ENCODE measurements at regions not wholly inside any gene's neighbourhood (a gene's known extent, or its start where the extent isn't known, plus 50 kb on each side); places are given as distances from the start of the nearest gene placed in this dataset.

DNA sequence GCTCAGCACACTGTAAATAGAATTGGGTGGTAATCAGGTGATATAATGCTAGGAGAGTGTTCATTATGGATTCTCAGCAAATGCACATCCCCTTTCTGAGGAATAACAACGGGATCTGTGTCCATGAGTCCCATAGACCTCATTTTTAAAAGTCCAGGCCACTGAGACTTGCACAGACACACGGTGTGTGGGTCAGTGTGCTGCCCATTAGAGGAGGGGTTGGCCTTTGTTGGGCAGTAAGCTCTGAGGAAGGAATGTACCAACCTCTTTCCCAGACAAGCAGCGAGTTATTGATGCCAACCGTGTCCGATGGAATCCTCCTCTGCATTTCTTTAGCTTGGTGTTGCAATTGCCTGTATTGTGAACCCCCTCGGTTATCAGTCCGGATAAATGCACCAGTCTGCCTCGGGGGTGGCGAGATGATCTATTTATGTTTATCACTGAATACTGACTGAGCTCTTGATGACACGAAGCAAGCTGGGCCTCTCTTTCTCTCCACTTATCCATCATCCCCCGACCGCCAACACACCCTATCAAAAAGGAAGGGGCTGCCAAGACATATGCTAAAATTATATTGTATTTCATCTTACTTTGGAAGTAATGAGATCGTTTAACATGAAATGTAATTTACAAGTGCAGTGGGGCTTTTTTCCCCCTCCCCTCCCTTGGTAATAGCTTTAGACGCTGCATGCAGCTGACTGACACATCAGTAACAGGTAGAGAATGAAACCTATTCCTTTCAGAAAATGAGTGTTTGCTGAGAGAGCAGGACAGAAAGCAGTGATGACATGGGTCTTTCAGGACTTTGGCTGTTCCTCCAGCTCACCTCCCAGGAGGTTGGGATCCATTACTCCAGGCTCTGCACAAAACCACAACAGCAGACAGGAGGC, 126.6 kb upstream of the ST8SIA2 start:
- TF ChIP-seq FOXP2 (optimal IDR thresholded peaks at IDR 0.05; ENCODE audit: borderline replicate concordance, extremely low read depth, extremely low read length, insufficient read depth) (no peak), SIN3A (IDR thresholded peaks at IDR 0.05; ENCODE audit: borderline replicate concordance, insufficient read depth, low read length) (no peak), POLR2AphosphoS5 (IDR thresholded peaks at IDR 0.05; ENCODE audit: low read depth, low read length) (no peak), TAF1 (IDR thresholded peaks at IDR 0.05; ENCODE audit: borderline replicate concordance, insufficient read depth, low read length) (no peak)
- TF ChIP-seq, protein P1, sequence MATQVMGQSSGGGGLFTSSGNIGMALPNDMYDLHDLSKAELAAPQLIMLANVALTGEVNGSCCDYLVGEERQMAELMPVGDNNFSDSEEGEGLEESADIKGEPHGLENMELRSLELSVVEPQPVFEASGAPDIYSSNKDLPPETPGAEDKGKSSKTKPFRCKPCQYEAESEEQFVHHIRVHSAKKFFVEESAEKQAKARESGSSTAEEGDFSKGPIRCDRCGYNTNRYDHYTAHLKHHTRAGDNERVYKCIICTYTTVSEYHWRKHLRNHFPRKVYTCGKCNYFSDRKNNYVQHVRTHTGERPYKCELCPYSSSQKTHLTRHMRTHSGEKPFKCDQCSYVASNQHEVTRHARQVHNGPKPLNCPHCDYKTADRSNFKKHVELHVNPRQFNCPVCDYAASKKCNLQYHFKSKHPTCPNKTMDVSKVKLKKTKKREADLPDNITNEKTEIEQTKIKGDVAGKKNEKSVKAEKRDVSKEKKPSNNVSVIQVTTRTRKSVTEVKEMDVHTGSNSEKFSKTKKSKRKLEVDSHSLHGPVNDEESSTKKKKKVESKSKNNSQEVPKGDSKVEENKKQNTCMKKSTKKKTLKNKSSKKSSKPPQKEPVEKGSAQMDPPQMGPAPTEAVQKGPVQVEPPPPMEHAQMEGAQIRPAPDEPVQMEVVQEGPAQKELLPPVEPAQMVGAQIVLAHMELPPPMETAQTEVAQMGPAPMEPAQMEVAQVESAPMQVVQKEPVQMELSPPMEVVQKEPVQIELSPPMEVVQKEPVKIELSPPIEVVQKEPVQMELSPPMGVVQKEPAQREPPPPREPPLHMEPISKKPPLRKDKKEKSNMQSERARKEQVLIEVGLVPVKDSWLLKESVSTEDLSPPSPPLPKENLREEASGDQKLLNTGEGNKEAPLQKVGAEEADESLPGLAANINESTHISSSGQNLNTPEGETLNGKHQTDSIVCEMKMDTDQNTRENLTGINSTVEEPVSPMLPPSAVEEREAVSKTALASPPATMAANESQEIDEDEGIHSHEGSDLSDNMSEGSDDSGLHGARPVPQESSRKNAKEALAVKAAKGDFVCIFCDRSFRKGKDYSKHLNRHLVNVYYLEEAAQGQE (IDR thresholded peaks at IDR 0.05; ENCODE audit: insufficient read depth in 1 of 2, low read depth in 2 of 2, low read length in 2 of 2): no peak

DNA sequence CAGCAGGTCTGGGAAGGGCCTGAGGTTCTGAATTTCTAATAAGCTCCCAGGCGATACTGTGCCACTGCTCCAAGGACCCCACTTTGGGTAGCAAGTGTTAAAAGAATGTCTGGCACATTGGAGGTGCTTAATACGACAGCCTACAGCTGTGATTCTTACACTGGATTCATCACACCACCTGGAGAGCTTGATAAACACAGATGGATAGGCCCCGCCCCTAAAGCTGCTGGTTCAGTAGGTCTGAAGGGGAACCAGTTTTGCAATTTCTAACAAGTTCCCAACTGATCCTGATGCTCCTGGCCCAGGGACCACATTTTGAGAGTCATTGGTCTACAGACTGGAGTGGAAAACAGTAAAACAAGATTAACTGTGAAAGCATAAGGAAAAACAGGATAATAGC, 124.8 kb upstream of the ST8SIA2 start:
- no peak for TF ChIP-seq POLR2AphosphoS5 (IDR thresholded peaks at IDR 0.05; ENCODE audit: low read depth, low read length)
- no peak for TF ChIP-seq FOXP2 (optimal IDR thresholded peaks at IDR 0.05; ENCODE audit: borderline replicate concordance, extremely low read depth, extremely low read length, insufficient read depth)
- TF ChIP-seq, protein P1 (IDR thresholded peaks at IDR 0.05; ENCODE audit: insufficient read depth in 1 of 2, low read depth in 2 of 2, low read length in 2 of 2): no peak
- TF ChIP-seq TAF1 (IDR thresholded peaks at IDR 0.05; ENCODE audit: borderline replicate concordance, insufficient read depth, low read length): no peak
- no peak for TF ChIP-seq SIN3A (IDR thresholded peaks at IDR 0.05; ENCODE audit: borderline replicate concordance, insufficient read depth, low read length)

DNA sequence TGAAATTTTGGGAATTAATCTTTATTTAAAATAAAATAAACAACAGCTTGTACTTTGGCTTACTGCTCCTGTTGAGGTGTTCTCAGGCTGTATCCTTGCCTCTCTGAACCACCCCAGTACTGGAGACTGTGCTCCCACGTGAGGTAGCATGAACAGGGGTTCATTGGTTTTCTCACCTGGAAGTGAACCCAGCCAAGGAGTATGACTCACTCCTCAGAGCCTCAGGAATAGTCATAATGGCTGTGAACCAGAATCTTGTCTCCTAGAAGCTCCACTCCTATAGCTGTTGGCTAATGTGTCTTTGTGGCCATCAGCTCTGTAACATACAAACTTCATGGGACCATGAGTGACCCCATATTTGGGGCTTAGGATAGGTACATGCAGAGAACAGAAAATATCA, 122.5 kb upstream of the ST8SIA2 start:
- no peak for TF ChIP-seq POLR2AphosphoS5 (IDR thresholded peaks at IDR 0.05; ENCODE audit: low read depth, low read length)
- TF ChIP-seq FOXP2 (optimal IDR thresholded peaks at IDR 0.05; ENCODE audit: borderline replicate concordance, extremely low read depth, extremely low read length, insufficient read depth): no peak
- TF ChIP-seq SIN3A (IDR thresholded peaks at IDR 0.05; ENCODE audit: borderline replicate concordance, insufficient read depth, low read length): no peak
- no peak for TF ChIP-seq TAF1 (IDR thresholded peaks at IDR 0.05; ENCODE audit: borderline replicate concordance, insufficient read depth, low read length)
- TF ChIP-seq, protein P1 (IDR thresholded peaks at IDR 0.05; ENCODE audit: insufficient read depth in 1 of 2, low read depth in 2 of 2, low read length in 2 of 2): no peak

DNA sequence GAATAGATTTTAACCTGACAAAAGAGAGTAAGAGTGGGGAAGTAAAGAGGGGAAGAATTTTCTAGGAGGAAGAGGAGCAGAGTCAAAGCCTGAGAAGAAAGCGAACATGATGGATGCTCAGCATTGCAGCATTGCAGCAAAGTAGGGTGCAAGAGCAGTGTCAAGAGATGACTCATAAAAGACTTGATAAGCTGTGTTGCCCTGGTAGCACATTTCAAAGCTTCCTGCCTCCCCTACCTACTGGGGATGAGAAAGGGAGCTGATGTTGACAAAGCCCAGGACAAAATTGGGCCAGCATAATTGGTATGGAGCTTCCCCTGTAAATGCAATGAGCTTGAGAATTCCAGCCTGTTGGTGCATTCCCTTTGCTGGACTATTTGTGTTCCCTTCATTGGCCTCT, 121.6 kb upstream of the ST8SIA2 start:
- TF ChIP-seq TAF1 (IDR thresholded peaks at IDR 0.05; ENCODE audit: borderline replicate concordance, insufficient read depth, low read length) (no peak), SIN3A (IDR thresholded peaks at IDR 0.05; ENCODE audit: borderline replicate concordance, insufficient read depth, low read length) (no peak), POLR2AphosphoS5 (IDR thresholded peaks at IDR 0.05; ENCODE audit: low read depth, low read length) (no peak), FOXP2 (optimal IDR thresholded peaks at IDR 0.05; ENCODE audit: borderline replicate concordance, extremely low read depth, extremely low read length, insufficient read depth) (no peak)
- TF ChIP-seq, protein P1 (IDR thresholded peaks at IDR 0.05; ENCODE audit: insufficient read depth in 1 of 2, low read depth in 2 of 2, low read length in 2 of 2): no peak

Measured in PFSK-1 (cell line).